ENCODE measurements at regions not wholly inside any gene's neighbourhood (a gene's known extent, or its start where the extent isn't known, plus 50 kb on each side); places are given as distances from the start of the nearest gene placed in this dataset.

DNA sequence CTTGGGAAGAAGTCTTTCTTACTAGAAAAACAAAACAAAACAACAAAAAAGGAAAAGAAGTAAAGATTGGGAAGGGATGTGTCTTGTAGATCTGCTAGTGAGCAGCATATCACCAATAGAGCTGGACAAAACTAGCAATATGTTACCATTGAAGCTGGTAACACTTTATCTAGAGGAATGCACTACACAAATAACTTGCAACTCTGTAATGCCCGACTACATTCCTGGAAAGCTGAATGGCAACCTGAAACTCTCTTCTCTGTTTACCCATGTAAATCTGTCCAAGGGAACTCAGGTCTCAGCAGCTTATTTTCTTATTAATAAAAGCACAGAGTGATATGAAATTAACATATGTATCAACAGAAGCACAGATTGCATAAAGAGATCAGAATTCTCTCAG, 624.4 kb downstream of the KCNH5 start:
- Histone ChIP-seq H3K27me3 (ENCODE audit: control insufficient read depth in 1 of 2, insufficient read depth in 2 of 2, low read length in 2 of 2) (no peaks in the 10 kb centered on the region), H3K27ac (ENCODE audit: extremely low read length, insufficient read depth, low read length) (no peak overlapping the region), H3K9me3 (ENCODE audit: low read length) (peaks cover 63% of the 10 kb centered on the region), H3K4me1 (ENCODE audit: insufficient read depth, low read length) (no peaks in the 10 kb centered on the region), H4K20me1 (ENCODE audit: insufficient read depth, low read length) (no peaks in the 10 kb centered on the region), H3K79me2 (ENCODE audit: insufficient read depth, low read length) (no peaks in the 10 kb centered on the region), H2AFZ (ENCODE audit: low read length) (no peak overlapping the region), H3K36me3 (replicated peaks in 1 of 2; ENCODE audit: control insufficient read depth in 1 of 2, insufficient read depth in 2 of 2, low read length in 2 of 2) (no peaks in the 10 kb centered on the region), H3K9ac (ENCODE audit: insufficient read depth, low read depth, low read length) (no peak overlapping the region), H3K4me2 (ENCODE audit: low read depth, low read length) (no peak overlapping the region), H3K4me3 (replicated peaks in 1 of 3; ENCODE audit: insufficient read depth in 1 of 3, low read depth in 2 of 3, low read length in 3 of 3) (no peak overlapping the region)
- ChIA-PET POLR2A (no interaction called here), CTCF (ENCODE audit: low intra/inter-chr PET ratio, low total read pairs) (no interaction called here)
- WGBS (ENCODE audit: low lambda C conversion rate) = 0% methylated on average over 1 of the region's 1 CpG
- FAIRE-seq = no peak
- DNase-seq (ENCODE audit: low spot score) = no peak
- in situ Hi-C loops (cut with HindIII; ENCODE audit: extremely low pct_ligation_motif_present, low pct_unique_long_range_greater_than_20kb) = no loop called here
- ATAC-seq = no peak
- intact Hi-C loops (cut with micrococcal nuclease; ENCODE audit: unreplicated experiment) = no loop called here
- no TSS peak for BruUV-seq (replicated peaks)
- TF ChIP-seq ZNF230 (CRISPR knock-in tag; IDR thresholded peaks at IDR 0.05) = no peak
- TF ChIP-seq, protein P1, sequence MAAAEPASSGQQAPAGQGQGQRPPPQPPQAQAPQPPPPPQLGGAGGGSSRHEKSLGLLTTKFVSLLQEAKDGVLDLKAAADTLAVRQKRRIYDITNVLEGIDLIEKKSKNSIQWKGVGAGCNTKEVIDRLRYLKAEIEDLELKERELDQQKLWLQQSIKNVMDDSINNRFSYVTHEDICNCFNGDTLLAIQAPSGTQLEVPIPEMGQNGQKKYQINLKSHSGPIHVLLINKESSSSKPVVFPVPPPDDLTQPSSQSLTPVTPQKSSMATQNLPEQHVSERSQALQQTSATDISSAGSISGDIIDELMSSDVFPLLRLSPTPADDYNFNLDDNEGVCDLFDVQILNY (CRISPR knock-in tag; conservative IDR thresholded peaks at IDR 0.05) = no peak
- no peak for TF ChIP-seq NFYB (CRISPR knock-in tag; IDR thresholded peaks at IDR 0.05)
- TF ChIP-seq NFATC3 (CRISPR knock-in tag; IDR thresholded peaks at IDR 0.05) = no peak
- no peak for TF ChIP-seq SALL1 (CRISPR knock-in tag; IDR thresholded peaks at IDR 0.05)
- TF ChIP-seq ZNF496 (CRISPR knock-in tag; IDR thresholded peaks at IDR 0.05; ENCODE audit: insufficient replicate concordance) = no peak
- no peak for TF ChIP-seq FOSL1 (CRISPR knock-in tag; IDR thresholded peaks at IDR 0.05; ENCODE audit: borderline replicate concordance)
- TF ChIP-seq EED (CRISPR knock-in tag; IDR thresholded peaks at IDR 0.05) = no peak
- TF ChIP-seq NBN (conservative IDR thresholded peaks at IDR 0.05) = no peak
- no peak for TF ChIP-seq XBP1 (CRISPR knock-in tag; IDR thresholded peaks at IDR 0.05)
- TF ChIP-seq KDM5A (IDR thresholded peaks at IDR 0.05; ENCODE audit: borderline replicate concordance, low read length) = no peak
- TF ChIP-seq, protein P2, sequence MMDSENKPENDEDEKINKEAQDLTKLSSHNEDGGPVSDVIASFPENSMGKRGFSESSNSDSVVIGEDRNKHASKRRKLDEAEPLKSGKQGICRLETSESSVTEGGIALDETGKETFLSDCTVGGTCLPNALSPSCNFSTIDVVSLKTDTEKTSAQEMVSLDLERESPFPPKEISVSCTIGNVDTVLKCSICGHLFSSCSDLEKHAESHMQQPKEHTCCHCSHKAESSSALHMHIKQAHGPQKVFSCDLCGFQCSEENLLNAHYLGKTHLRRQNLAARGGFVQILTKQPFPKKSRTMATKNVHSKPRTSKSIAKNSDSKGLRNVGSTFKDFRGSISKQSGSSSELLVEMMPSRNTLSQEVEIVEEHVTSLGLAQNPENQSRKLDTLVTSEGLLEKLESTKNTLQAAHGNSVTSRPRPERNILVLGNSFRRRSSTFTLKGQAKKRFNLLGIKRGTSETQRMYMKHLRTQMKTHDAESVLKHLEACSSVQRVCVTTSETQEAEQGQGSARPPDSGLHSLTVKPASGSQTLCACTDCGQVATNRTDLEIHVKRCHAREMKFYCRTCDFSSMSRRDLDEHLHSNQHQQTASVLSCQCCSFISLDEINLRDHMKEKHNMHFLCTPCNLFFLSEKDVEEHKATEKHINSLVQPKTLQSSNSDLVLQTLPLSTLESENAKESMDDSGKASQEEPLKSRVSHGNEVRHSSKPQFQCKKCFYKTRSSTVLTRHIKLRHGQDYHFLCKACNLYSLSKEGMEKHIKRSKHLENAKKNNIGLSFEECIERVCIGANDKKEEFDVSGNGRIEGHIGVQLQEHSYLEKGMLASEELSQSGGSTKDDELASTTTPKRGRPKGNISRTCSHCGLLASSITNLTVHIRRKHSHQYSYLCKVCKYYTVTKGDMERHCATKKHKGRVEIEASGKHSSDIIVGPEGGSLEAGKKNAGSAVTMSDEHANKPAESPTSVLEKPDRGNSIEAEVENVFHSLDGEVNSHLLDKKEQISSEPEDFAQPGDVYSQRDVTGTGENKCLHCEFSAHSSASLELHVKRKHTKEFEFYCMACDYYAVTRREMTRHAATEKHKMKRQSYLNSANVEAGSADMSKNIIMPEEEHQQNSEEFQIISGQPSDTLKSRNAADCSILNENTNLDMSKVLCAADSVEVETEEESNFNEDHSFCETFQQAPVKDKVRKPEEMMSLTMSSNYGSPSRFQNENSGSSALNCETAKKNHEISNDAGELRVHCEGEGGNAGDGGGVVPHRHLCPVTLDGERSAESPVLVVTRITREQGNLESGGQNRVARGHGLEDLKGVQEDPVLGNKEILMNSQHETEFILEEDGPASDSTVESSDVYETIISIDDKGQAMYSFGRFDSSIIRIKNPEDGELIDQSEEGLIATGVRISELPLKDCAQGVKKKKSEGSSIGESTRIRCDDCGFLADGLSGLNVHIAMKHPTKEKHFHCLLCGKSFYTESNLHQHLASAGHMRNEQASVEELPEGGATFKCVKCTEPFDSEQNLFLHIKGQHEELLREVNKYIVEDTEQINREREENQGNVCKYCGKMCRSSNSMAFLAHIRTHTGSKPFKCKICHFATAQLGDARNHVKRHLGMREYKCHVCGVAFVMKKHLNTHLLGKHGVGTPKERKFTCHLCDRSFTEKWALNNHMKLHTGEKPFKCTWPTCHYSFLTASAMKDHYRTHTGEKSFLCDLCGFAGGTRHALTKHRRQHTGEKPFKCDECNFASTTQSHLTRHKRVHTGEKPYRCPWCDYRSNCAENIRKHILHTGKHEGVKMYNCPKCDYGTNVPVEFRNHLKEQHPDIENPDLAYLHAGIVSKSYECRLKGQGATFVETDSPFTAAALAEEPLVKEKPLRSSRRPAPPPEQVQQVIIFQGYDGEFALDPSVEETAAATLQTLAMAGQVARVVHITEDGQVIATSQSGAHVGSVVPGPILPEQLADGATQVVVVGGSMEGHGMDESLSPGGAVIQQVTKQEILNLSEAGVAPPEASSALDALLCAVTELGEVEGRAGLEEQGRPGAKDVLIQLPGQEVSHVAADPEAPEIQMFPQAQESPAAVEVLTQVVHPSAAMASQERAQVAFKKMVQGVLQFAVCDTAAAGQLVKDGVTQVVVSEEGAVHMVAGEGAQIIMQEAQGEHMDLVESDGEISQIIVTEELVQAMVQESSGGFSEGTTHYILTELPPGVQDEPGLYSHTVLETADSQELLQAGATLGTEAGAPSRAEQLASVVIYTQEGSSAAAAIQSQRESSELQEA (CRISPR knock-in tag; IDR thresholded peaks at IDR 0.05; ENCODE audit: not compliant biosample characterization) = no peak
- no peak for TF ChIP-seq SP5 (CRISPR knock-in tag; IDR thresholded peaks at IDR 0.05; ENCODE audit: borderline replicate concordance, low read depth)

All from HepG2 (cell line).